NCI-H748 treated with DMSO at 0.1 percent for 48 hours (cell line): ENCODE measurements at regions not wholly inside any gene's neighbourhood (a gene's known extent, or its start where the extent isn't known, plus 50 kb on each side); places are given as distances from the start of the nearest gene placed in this dataset.
"Not testable (repeated sequence)": the region's sequence is repeated elsewhere in the genome, so short reads cannot be mapped to it uniquely, and the experiment has no call there.

Experiments
- DNase-seq: peaks from one replicate; lab custom pipeline; 2025; lab: John Stamatoyannopoulos, UW

DNA sequence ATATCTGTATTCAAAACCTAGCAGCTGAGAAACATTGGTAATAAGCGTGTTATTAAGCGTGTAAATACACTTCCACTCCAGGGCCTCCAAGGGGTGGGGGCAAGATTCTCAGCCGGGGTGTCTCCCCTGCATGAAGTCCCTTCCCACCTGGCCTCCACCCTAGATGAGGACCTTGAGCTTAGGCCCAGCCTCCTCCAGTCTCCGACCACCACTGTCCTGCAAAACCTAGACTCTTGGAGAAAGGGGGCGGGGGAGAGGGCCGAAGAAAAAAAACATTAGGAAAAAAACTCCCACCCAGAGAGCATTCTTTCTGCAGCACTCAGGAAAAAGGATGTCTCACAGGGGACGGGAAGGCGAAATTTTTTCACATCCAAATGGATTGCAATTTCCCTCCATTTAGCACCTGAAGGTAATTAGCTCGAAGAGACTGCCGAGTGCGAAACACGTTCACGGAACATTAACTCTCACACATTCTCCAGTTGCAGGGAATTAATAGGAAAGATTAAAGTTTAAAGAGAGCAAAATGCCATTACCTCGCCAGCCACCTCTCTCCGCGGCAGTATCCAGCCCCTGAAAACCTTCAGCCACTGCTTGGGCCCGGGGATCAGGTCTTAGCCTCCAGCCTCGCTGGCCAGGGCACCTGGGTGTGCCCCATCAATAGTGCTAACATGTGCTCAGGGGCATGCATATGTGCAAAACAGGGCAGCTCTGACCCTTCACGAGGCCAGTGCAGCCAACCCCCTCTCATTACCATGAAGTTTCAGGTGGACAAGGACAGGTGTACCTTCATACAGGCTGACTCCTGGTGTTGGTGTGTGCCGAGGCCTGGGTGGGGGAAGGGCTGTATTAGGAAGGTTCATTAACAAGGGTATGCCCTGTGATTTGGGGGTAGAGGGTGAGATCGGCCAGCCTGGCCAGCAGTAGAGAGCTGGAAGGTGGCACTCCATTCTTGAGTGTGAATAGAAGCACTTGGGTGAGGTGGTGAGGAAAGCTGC is 77.2 kb downstream of the HIF1AN start:
- no peak for DNase-seq

GRCh38 chr10:100613846-100614245 is 78.1 kb downstream of the HIF1AN start:
- no peak for DNase-seq

DNA sequence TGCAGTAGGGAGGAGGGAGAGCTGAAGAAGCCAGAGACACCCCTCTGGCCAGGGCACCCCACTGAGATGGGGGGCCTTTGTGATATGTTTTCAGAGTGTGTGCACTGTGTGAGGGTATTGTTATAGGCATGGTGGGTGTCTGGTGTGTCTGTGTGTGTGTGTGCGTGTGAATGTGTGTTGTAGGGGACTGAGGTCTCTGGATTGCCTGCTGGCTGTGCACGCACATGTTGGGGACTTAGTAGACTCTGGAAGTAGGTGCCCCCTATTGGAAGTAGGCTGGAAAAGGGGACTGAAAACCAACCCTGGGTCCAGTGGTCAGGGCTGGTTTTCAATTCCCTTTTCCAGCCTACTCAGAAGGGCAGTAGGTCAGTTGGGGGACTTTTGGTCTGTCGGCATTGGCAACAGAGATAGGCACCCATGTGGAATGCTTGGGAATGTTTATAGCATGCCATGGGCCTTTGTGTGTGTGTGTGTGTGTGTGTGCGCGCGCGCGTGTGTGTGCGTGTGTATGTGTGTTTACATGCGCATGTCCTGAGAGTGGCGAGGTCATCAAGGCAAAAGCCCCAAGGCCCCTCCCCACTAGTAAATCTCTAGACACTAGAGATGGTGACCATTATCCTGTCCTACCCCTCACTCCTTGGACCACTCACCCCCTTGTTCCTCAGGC is 78.8 kb downstream of the HIF1AN start:
- no peak for DNase-seq

- DNase-seq: no peak
Measured at GRCh38 chr10:100615241-100615640, 79.5 kb downstream of the HIF1AN start.

DNA sequence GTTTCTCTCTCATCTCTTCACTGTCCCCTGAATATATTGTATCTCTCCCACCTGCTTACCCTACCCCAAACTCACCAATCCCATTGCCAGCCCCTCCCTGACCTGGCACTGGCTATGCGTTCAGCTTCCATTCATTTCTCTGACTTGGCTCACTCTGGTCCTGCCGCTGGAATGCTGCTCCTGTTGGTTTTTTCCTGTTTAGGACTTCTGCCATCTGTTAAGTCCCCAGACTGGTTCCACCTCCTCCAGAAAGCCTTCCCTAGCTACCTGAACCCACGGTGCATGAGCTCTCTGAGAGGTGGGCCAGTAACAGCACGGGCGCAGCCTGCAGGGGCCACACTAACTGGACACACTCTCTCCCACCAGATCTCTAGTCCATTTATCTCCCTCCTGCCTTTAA is 80.2 kb downstream of the HIF1AN start:
- DNase-seq: no peak

DNA sequence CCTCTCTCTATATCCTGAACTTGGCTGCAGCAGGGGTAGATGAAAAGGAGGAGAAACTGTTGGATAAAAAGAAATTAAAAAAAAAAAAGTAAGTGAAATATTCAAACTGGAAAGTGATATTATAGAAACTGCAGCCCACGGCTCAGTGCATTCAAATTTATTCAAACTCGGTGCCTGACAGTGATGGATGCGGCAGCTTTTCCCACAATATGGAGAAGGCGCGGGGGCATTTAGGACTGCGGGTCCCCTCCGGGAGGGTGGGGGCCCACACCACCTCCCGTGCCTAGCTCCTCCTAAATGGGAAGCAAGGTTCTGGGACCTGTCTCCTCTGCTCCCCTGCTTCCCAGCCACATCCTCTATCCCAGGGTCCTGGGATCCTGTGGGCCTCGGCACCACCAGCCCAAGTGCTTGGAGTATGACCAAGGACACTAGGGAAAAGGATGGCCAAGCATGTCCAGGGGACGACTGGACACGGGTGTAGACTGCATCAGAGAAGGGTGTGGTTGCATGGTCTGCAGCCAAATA is 82.4 kb downstream of the HIF1AN start:
- no peak for DNase-seq

- DNase-seq: no peak
Measured at GRCh38 chr10:100618632-100619255, 83.0 kb downstream of the HIF1AN start.

DNA sequence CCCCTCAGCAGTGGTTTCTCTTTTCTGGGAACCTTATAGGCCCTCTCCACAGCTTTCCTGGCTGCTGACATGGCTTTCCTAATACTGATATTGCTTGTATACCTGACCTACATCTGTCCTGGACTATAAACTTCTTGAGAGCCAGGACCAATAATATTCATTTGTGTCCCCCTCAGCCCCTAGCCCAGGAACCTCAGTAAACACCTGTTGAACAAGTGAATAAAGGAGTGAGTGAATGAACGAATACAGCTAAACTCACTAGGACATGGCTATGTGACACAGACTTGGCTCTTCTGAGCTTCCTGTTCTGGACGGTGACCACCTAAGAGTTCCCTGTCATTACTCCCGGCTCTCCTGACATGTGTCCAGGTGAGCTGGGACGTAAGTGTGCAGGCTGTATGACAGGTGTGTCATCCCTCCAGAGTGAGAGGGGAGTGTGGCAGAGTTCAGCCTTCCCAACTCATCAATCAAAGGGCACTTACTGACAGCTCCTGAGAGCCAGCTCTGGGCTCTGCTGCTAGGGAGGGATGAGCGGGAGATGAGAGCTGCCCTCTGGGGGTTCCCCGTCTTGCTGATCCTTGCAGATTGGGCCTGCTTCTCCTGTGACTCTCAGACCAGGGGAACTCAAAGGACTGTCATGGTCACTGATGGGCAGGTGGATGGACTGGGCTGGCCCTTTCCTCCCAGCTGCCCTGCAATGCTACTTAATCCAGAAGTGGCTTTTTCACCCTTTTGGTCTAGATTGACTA is 84.5 kb downstream of the HIF1AN start:
- DNase-seq: no peak

- no peak for DNase-seq
Measured at GRCh38 chr10:100621360-100622205, 85.8 kb downstream of the HIF1AN start.

DNA sequence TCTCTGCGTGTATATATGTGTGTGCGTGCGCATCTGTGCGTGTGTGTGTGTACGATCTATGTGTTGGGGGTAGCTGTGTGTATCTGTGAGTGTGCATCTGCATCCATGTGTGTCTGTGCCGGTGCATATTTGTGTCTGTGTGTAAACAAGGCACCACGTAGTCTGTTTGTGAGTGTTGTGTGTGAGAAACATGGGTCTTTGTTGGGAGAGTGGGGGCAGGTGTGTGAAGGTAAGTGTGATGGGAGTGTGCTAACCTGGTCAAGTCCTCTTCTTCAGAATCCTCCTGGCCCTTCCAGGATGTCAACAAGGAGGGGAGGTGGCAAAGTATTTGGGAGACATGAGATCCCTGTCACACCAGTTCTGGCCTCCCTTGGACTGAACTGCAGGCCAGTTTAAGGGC is 87.2 kb downstream of the HIF1AN start:
- DNase-seq: no peak

GRCh38 chr10:100623521-100624230 is 87.9 kb downstream of the HIF1AN start:
- DNase-seq: no peak

GRCh38 chr10:100624298-100624697 is 88.6 kb downstream of the HIF1AN start:
- DNase-seq: no peak

DNA sequence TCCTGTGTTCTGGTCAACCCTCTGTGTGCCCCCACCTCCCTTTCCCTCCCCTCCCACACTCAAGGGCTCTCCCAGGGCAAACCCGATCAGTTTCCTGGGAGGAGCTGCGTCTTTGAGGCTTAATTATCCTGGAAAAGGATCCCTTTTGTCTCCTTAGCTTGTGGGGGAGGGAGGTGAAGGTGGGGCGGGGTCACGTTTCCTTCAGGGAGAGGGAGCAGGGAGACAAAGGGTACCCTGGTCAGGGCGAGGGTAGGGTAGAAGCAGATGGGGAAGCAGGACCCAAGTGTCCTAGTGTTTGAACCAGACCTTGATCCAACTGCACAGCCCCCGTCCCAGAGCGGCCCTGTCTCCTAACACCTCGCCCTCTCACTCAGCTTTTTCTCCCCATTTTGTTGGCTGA is 90.1 kb downstream of the HIF1AN start:
- DNase-seq: no peak

GRCh38 chr10:100628061-100628460 is 92.3 kb downstream of the HIF1AN start:
- no peak for DNase-seq

- DNase-seq: no peak
Measured at GRCh38 chr10:100631192-100631591, 95.4 kb downstream of the HIF1AN start.

- DNase-seq: no peak
Measured at GRCh38 chr10:100632027-100632426, 96.3 kb downstream of the HIF1AN start.

DNA sequence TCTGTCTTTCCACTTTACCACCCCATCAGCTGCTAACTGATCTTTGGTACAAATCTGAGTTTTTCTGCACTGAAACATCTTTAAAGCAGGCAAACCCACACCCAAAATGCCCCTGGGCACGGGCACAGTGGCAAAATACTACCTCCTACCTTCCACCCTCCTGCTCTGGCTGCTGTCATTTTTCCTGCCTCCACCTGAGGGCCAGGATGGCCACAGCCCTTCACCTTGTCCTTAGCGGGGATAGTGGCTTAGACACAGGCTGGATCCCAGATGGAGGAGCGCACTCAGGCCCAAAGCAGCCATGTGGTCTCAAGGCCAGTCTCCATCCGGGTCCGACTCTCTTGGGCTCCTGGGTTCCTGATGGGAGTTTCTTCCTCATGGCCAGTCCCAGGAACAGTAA is 98.3 kb downstream of the HIF1AN start:
- no peak for DNase-seq

- DNase-seq: no peak
Measured at GRCh38 chr10:100636848-100637553, 101.3 kb downstream of the HIF1AN start.

DNA sequence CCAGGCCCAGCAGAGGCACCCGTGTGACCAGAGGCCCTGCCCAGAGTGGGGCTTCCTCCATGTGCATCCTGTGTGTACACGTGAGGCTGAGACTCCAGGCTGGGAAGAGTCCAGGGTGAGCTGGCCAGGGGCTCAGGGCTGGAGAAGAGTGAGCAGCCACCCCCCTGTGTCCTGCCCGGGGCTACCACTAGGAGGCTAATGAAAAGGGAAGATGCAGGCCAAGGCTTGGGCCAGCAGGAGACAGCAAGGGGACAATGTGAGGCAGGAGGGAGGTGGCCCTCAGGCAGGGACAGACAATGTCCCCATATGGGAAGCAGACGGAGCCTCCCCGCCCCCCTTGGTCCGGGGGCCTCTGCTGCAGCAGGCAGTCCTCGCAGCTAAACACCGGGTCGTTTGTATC is 102.0 kb downstream of the HIF1AN start:
- no peak for DNase-seq

- not testable (repeated sequence) for DNase-seq
Measured at GRCh38 chr10:100638969-100639368, 103.2 kb downstream of the HIF1AN start.
